Germinal center (tissue), 1 donor: ENCODE measurements at regions not wholly inside any gene's neighbourhood (a gene's known extent, or its start where the extent isn't known, plus 50 kb on each side); places are given as distances from the start of the nearest gene placed in this dataset.

Experiments used
- DNase-seq: peaks from one replicate; pipeline ENCODE4 v3.0.0; 2012; ENCODE audit warnings: mixed read lengths, low spot score

- no peak for DNase-seq
Measured at GRCh38 chr22:48253136-48253535, 1490.7 kb downstream of the TBC1D22A start.

- no peak for DNase-seq
Measured at GRCh38 chr22:48251629-48252028, 1489.2 kb downstream of the TBC1D22A start.

GRCh38 chr22:48250937-48251530 is 1488.6 kb downstream of the TBC1D22A start:
- no peak for DNase-seq

- no peak for DNase-seq
Measured at GRCh38 chr22:48250286-48250895, 1487.9 kb downstream of the TBC1D22A start.

- no peak for DNase-seq
Measured at GRCh38 chr22:48249713-48250268, 1487.3 kb downstream of the TBC1D22A start.

- no peak for DNase-seq
Measured at GRCh38 chr22:48248901-48249455, 1486.5 kb downstream of the TBC1D22A start.

GRCh38 chr22:48247829-48248228 is 1485.4 kb downstream of the TBC1D22A start:
- DNase-seq, result no peak

- no peak for DNase-seq
Measured at GRCh38 chr22:48245196-48245485, 1482.7 kb downstream of the TBC1D22A start.

GRCh38 chr22:48244388-48245195 is 1482.1 kb downstream of the TBC1D22A start:
- DNase-seq, result no peak

- DNase-seq, result no peak
Measured at GRCh38 chr22:48242461-48242864, 1480.0 kb downstream of the TBC1D22A start.

GRCh38 chr22:48241658-48242057 is 1479.2 kb downstream of the TBC1D22A start:
- DNase-seq, result no peak

GRCh38 chr22:48240935-48241230 is 1478.4 kb downstream of the TBC1D22A start:
- no peak for DNase-seq

- no peak for DNase-seq
Measured at GRCh38 chr22:48240148-48240934, 1477.9 kb downstream of the TBC1D22A start.

GRCh38 chr22:48239461-48240147 is 1477.2 kb downstream of the TBC1D22A start:
- DNase-seq, result no peak

GRCh38 chr22:48238966-48239365 is 1476.5 kb downstream of the TBC1D22A start:
- no peak for DNase-seq

GRCh38 chr22:48238284-48238915 is 1476.0 kb downstream of the TBC1D22A start:
- DNase-seq, result no peak

GRCh38 chr22:48237466-48238283 is 1475.2 kb downstream of the TBC1D22A start:
- no peak for DNase-seq

GRCh38 chr22:48236261-48236660 is 1473.8 kb downstream of the TBC1D22A start:
- no peak for DNase-seq

GRCh38 chr22:48235744-48236143 is 1473.3 kb downstream of the TBC1D22A start:
- no peak for DNase-seq

- no peak for DNase-seq
Measured at GRCh38 chr22:48234011-48234410, 1471.6 kb downstream of the TBC1D22A start.
